Activated CD4-positive, alpha-beta T cell treated with anti-CD3 and anti-CD28 coated beads, Interleukin-2, Interleukin-6, amounts not matched to agents 100 ng/mL and 50 ng/mL, durations not matched to agents 16 hours and 8 hours (primary cell): ENCODE measurements at regions not wholly inside any gene's neighbourhood (a gene's known extent, or its start where the extent isn't known, plus 50 kb on each side); places are given as distances from the start of the nearest gene placed in this dataset.

Experiments
- DNase-seq: peaks from one replicate; pipeline ENCODE4 v3.0.0-alpha.2; 2020

GRCh38 chrX:98646351-98646750 lies 1762.6 kb downstream of the RPA4 start:
- DNase-seq, result no peak

DNA sequence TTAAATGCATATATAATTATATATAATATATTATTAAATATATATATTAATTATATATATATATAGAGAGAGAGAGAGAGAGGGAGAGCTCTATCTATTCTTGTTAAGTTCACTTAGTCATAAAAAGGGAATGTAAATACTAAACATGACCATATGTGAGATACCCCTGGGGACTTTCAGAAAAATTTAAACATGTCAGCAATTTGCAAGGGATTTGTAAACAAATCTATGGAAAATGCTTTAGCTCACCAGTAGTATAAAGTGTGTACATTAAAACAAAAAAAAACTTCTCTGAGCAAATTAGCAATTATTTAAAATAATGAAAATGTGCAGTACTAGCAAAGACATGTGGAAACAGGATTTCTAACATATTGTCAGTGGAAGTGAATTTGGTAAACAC lies 1755.5 kb downstream of the PCDH19 start:
- no peak for DNase-seq
